GM21367 (cell line): ENCODE measurements at regions not wholly inside any gene's neighbourhood (a gene's known extent, or its start where the extent isn't known, plus 50 kb on each side); places are given as distances from the start of the nearest gene placed in this dataset.
"Not testable (repeated sequence)": the region's sequence is repeated elsewhere in the genome, so short reads cannot be mapped to it uniquely, and the experiment has no call there.

Experiments
- ATAC-seq: cut with Tn5 transposase; IDR thresholded peaks from one replicate; pipeline ENCODE4 v1.9.1; 2021; ENCODE audit not compliant: unreplicated experiment

DNA sequence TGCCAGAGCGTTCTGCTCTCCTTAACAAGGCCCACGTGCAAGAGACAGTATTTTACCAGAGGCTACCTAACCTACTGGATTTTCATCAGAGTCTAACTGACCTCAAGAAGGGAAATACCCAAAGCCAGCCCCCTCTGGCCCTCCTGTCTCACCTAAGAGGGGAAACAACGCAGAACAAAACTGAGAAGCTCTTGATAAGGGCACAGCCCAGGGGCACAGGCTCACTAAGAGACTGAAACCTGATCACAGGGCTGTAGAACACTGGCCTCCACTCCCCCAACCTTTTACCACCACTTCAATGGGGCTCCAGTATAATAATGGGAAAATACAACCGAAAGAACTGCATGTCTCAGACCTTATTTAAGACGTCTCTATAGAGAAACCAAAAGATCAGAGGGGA, 449.5 kb upstream of the CAMK1G start:
- ATAC-seq, result peak; percentile 65

DNA sequence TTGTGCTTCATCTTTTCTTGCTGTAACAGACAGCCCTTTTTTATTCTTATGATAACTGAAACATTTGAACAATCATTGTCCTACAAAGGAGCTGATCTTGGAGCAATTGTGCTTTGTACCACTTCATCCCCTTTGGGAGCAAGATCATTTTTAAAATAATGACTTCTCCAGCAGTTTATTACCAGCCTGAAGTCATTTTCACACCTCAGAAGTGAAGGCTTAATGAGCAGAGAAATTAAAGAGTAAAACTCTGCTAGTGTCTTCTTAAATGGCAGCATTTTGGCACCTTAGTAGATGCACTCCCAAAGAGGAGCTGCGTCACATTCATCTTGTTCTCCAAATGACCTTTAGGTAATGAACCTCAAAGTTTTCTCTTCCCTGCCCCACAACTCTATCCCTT, 439.6 kb upstream of the CAMK1G start:
- no peak for ATAC-seq

DNA sequence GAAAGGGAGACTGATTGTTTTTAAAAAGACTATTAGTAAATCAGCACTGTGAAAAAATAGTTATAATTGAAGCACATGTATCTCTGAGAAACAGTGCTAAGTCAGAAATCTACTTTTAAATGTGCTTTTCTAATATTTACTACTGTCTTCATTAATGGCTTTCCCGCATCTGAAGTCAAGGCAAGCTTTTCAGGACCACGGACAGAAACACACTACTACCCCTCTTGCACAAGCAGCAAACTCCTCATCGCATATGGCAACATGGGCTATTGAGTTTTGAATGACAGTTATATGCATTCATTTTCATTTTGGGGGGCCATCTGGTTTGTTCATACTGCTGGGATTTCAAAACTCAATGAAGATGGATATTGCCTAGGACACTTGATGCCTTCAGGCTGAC, 433.4 kb upstream of the CAMK1G start:
- ATAC-seq, result no peak

DNA sequence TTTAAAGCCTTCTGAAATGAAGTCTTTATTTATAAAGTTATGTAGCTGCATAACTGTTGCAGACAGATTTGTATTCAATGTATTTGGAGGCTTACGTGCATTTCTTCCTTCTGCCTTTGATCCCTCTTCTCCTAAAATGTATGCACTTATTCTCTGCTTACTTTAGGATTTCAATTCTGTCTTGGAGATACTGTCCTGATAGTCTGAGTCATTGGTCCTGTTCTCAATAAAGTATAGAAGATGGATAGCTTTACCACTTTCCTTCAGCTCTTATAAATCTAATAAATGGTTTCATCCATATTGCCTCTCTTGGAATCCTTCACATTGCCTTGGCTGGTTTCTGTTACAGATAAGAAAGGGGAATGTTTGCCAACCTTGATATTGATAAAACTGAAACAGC, 430.1 kb upstream of the CAMK1G start:
- no peak for ATAC-seq

DNA sequence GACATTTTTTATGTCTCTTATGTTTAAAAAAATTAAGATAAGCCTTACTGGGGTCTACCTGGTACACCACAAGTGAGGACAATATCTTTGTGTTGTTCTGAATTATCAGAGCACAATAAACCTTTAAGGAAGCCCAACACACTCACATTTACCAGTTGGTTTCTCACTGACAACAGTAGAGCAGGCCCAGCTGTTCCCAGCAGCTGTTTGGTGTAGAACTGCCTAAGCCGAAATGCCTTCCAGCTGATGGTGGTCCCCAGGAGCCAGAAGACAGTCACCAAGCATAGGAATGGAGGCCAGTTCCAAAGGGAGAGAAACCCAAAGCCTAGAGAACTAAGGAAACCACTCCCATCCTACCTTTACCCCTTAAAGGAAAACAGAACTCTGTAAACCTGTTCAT, 428.6 kb upstream of the CAMK1G start:
- ATAC-seq, result no peak

DNA sequence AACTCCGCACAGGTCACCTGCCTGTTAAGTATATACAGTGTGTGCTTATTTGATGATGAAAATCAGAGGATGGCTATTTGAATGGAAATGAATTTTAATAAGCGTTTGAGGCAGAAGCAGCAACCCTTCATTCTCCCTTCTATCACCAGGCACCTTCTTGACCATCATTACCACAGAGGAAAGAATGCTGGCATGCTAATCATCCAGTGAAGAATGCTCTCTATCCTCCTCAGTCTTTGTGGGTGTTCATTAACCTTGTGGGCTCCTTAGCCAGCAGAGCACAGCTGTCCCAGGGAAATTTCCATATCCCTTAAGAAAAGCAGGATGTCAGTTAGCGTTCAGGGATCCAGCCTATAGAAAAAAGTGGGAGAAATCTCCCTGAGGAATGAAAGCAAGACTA, 428.0 kb upstream of the CAMK1G start:
- ATAC-seq, result no peak

DNA sequence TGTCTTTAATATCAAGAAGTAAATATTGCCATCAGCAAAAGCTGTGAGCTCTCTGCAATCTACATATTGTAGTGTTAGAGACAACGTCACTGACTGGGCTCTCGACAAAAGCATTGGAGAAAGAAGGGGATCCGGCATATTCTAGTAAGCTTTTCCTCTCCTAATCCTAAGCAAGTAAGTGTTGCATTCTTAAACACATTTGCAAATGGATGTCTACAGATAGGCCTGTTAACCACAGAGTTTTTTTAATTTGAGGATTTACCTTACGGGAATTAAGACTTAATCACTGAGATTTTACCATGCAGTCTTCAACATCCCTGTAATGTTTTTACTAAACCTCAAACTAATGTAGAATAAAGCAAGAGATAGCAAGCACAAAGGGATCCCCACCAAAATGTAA, 426.5 kb upstream of the CAMK1G start:
- ATAC-seq, result no peak

DNA sequence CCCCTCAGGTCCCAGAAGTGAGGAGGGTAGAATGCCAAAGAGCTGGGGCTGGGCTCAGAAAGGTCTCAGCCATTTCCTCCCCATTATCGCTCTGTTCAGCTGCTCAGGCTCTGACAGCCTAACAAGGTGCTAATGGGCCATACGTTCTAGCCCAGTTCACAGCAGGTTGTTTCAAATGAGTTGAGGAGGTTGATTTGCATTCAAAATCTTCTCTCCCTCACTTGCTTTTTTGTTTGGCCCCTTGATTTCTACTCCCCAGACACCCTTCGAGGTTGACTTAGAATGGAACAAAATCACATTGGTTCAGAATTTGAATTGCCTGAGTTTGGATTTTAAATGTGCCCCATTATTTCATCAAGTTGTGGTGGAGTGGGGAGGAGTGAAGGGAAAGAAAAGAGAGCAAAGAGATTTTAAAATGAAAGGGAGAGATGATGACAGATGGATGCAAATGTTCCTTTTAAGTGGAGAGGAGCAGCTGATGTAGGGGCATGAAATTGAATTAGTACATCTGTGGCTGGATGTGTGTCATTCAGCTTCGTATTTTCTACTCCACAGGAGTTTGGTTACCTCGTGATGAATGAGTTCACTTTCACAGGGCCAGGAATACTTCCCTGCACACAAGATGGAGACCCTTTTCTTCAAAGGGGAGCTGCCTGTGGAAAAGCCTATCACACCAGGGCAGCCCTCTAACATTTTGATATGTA, 425.8 kb upstream of the CAMK1G start:
- no peak for ATAC-seq

DNA sequence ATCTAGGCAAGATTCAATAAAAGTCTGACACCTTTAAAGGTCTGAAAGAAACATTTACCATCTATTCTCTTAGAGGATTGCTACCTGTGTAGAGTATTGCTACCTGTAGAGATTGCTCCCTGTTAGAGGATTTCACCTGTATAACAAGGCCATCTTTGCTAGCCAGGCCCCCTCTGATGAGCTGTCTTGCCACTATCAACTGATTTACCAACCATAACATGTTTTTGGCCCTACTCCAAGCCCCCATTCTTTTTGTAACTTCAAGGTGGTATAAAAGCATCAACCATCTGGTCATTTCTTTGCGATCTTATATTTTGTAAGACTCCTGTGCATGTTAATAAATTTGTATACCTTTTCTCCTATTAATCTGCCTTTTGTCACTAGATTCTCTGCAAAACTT, 424.7 kb upstream of the CAMK1G start:
- no peak for ATAC-seq

DNA sequence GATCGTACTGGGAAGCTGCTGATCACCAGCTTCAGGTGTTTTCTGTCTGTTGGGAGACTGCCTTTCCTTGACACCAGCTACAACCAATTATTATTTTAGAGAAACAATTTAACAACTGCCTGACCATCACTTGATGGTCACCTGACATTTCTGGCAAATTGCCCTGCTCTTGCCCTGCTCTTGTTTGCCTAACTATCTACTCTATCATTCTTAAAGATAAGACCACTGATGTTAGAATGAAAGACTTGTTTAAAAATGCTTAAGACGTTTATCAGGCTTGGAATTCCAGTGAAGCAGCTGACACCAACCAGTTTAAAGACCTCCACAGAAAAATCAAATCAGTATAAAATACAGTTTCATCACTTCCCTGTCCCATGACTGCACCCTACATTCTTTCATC, 423.3 kb upstream of the CAMK1G start:
- ATAC-seq, result no peak

DNA sequence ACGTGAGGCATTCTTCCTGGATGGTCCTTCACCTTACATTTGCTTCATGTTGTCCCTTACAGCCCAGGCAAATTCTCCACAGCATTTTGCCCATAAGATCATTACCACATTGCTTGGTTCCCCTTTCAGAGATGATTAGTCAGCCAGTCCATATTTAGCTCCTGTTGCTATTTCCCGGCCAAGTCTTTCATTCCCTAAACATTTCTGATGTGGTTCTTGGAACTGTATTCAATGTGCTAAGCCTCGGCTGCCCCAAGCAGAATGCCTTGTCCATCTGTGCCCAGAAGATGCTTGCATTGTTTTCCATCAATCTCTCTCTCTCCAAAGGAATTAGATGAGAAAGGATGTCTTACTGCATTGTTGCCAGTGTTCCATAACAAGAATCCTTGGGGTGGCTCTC, 420.9 kb upstream of the CAMK1G start:
- ATAC-seq, result no peak

DNA sequence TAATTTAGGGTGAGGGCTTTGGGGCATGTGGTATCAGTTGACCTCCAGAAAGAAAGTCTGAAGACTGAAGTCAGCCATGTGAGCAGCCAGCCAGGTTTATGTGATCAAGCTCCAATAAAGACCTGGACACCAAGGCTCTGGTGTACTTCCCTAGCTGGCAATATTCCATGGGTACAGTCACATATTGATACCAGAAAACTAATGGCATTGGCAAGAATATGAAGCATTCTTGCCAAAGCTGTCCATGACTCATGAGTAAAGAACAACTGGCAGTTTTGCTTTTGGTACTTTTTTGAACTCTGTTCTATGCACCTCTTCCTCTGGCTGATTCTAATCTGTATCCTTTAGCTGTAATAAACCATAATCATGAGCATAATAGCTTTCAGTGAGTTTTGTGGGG, 415.3 kb upstream of the CAMK1G start:
- ATAC-seq, result no peak

DNA sequence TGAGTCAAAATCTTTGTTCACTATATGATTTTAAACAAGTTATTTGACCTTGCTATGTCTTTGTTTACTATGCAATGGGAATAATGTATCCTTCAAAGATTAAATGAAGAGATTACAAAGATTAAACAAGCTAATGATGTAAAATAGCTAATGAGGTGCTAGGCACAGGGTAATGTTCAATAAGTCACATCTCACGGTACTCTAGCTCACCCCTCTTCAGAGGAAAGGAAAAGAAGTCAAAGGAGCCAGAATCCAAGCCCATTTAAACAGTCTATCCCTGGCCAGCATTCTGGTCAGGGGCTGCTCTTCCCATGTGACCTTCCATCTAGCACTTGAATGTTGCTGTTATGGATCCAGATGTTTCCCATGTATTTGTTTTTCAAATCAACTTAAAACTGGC, 412.4 kb upstream of the CAMK1G start:
- no peak for ATAC-seq

DNA sequence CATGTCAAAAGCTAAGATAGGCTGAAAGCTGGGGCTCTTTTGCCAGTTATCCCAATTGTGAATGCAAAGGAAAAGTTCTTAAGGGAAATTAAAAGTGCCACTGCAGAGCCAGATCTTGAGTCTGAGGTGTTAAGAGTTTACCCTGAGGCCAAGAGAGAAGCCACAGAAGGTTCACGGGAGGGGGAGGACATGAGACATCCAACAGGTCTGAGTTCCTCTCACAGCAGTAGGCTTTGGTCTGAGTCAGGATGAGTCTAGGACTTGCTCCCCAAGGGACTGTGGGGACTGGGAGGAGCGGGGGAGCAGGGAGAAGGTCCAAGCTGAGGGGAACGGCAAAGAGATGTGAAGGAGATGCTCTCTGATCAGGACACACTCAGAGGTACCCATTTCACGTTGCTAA, 411.2 kb upstream of the CAMK1G start:
- ATAC-seq, result no peak

DNA sequence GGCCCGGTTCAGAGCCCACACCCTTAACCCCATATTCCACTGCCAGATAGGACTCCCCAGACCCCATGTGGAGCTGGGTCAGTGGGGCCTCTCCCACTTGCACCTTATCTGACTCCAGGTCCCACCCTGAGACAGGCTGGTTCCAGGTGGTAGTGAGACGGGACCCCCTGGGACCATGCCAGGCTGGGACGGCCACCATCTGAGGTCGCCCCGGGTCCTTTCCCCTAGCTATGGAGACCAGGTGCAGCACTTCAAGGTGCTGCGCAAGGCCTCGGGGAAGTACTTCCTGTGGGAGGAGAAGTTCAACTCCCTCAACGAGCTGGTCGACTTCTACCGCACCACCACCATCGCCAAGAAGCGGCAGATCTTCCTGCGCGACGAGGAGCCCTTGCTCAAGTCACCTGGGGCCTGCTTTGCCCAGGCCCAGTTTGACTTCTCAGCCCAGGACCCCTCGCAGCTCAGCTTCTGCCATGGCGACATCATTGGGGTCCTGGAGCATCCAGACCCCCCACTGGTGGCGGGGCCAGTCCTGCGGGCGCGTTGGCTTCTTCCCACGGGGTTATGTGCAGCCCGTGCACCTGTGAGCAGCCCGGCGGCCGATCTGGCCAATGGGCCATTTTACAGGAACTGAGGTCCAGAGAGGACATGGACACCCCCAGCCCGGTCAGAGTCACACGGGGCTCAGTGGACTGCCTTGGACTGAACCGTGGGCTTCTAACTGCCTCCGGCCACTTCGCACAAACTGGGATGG, 410.5 kb upstream of the CAMK1G start:
- ATAC-seq, result not testable (repeated sequence)

DNA sequence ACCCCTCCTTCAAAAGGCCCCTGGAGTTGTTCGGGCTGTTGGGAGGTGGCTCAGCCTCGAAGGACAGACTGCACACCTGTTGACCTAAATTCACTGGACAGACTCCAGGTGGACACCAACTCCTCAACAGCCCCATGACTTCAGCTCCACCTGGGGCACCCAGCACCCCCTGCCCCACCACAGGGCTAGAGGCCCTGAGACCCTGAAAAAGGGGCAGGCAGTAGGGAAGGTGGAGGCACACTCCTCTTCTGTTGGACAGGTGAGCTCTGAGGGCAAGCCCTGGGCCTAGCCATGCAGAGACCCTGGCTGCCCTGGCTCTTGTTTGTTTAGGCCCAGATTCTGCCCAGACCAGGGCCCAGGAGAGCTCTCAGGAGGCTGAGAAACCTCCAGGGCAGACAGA, 409.7 kb upstream of the CAMK1G start:
- not testable (repeated sequence) for ATAC-seq

DNA sequence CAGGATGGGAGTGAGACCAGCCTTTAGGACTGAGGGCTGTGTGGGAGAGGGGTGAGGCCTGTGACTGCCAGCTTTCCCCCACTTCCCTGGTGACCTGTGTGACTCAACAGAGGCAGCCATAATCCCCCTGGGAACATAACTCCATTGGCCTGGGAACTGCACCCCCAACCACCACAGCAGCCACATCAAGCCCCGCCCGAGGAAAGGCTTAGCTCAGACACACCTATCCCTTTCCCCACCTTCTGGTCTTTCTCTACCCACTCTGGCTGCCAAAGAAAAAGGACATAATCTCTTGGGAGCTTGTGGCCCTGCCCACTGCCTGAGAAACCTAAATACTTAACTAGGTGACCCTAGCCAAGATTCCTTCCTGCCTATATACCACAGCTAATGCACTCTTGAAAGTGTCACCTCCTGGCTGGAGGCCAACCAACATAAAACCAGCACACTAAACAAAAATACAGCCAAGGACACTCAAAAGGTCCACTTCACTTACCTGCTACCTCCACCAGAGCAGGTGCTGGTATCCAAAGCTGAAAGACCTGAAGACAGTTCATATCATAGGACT, 406.6 kb upstream of the CAMK1G start:
- no peak for ATAC-seq

DNA sequence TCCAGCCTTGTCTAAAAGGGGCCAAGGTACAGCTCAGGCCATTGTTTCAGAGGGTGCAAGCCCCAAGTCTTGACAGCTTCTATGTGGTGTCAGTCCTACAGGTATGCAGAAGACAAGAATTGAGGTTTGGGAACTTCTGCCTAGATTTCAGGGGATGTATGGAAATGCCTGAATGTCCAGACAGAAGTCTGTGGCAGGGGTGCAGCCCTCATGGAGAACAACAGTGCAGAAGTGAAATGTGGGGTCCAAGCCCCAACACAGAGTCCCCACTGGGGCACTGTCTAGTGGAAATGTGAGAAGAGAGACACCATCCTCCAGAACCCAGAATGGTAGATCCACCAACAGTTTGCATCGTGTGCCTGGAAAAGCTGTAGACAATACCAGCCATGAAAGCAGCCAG, 400.3 kb upstream of the CAMK1G start:
- no peak for ATAC-seq

DNA sequence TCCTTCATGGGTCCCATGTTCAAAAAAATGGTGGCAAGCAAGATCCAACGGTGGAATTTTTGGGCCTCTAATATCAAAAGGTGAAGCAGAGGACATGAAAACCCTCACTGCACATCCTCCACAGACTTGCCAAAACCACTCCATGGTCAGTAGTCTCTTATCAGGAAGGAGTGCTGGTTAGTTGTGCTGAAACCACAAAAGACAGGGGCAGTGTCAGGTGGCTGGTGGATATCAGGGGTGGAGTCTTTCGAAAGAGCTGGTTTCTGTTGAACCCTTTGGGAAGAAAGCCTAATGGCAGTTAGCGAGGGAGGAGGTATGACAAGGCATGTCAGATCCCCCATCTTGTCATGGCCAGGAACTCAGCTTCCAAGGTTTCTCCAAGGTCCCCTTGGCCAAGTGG, 395.9 kb upstream of the CAMK1G start:
- ATAC-seq, result no peak

DNA sequence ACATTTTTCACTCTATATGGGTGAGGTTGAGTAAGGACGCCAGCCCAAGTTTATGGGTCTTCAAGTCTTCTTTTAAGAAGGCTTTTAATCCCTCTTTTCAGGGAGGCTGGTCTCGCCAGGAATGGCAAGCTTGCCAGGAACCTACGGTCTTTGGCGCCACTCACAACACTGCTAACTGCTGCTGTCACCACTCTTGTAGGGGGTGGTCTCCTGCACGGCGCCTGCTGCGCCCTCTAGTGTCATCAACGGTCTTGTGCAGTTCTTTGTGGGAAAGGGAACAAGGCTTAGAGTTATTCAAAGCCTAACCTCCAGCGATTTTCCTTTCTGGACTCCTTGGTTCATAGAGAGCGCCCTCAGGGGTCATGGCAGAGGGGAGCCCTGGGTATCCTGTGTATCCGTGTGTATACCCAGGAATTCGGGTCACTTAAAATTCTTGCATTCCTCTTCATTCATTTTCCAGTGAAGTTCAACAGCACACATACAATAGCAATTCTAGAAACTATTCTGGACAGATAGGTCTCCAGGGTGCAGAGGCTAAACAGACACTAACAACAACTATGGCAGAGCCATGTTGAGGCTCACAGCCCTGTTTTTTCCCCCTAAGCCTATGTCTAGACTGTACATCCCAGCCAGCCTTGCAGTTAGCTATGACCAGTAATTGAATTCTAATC, 392.8 kb upstream of the CAMK1G start:
- peak; percentile 91 for ATAC-seq

DNA sequence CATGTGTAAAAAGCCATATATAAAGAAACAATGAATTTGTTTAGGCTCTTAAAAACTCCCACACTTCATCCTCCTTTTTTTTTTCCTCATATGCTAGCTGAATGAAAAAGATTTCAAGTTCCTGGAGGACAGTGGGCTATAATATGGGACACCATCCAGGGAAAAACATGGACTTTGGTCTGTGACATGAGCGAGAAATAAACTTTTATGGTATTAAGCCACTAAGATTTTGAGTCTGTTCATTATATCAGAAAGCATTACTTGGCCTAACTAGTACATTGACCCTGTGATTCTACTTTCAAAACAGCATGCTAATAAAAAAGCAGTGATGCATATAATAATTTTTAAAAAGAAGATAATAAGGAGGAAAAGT, 392.3 kb upstream of the CAMK1G start:
- no peak for ATAC-seq

DNA sequence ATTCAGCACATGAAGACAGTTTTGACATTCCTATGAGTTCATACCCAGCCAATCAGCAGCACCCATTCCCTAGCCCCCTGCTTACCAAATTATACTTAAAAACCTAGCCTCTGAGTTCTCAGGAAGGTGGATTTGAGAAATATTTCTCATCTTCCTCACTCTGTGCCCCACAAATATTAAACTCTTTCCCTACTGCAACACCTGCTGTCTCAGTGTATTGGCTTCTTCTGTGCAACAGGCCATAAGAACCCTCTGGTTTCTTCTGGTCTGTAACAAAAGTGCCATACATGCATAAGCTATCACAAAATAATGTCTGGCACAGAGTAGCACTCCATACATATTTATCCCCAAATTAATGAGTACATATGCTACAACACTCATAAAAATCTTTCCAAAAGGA, 387.4 kb upstream of the CAMK1G start:
- ATAC-seq, result no peak
